Adrenal gland (tissue), 9 donors: ENCODE measurements at regions not wholly inside any gene's neighbourhood (a gene's known extent, or its start where the extent isn't known, plus 50 kb on each side); places are given as distances from the start of the nearest gene placed in this dataset.
"Not testable (repeated sequence)": the region's sequence is repeated elsewhere in the genome, so short reads cannot be mapped to it uniquely, and the experiment has no call there.

Source experiments
- DNase-seq, 7 donors: peaks; one replicate each; pipeline ENCODE4 v3.0.0-alpha.2; 2019 to 2020
- H3K27ac ChIP-seq, 5 donors: fragments of 200-600 bp; sonication (generic) in 4 of 5; 1 replicate in 3 of 5; 2 replicates in 2 of 5; pipeline versions ENCODE4 v1.5.1 to v1.8.0; 2016 to 2020; ENCODE audit warnings: mild to moderate bottlenecking in 1 of 5
- H3K27me3 ChIP-seq: fragments of 200-600 bp; 2 replicates; pipeline ENCODE4 v1.8.0; 2021
- H3K36me3 ChIP-seq, 2 donors: fragments of 200-600 bp; replicated peaks in 1 of 2; 1 replicate in 1 of 2; 2 replicates in 1 of 2; pipeline versions ENCODE4 v1.5.1 to v1.8.0; 2018 to 2022
- H3K4me1 ChIP-seq, 2 donors: fragments of 200-600 bp; replicated peaks in 1 of 2; 1 replicate in 1 of 2; 2 replicates in 1 of 2; pipeline versions ENCODE4 v1.5.1 to v1.8.0; 2018 to 2021
- H3K4me3 ChIP-seq, 4 donors: fragments of 200-600 bp; sonication (generic) in 3 of 4; one replicate each; pipeline ENCODE4 v1.5.1; 2016 to 2018
- H3K9me3 ChIP-seq, 3 donors: fragments of 200-600 bp; sonication (generic) in 1 of 3; replicated peaks in 1 of 3; 1 replicate in 2 of 3; 2 replicates in 1 of 3; pipeline versions ENCODE4 v1.5.1 to v1.8.0; 2016 to 2021
- CTCF ChIP-seq, 6 experiments: fragments of 450-650 bp in 4 of 6; fragments of 200-600 bp in 2 of 6; sonication (generic) in 1 of 6; IDR thresholded peaks; 1 replicate in 5 of 6; 2 replicates in 1 of 6; pipeline versions ENCODE4 v1.5.1 to v1.8.0; 2016 to 2021; ENCODE audit warnings: antibody characterized with exemption in 6 of 6, mild to moderate bottlenecking in 2 of 6, moderate library complexity in 1 of 6
- POLR2A ChIP-seq, 2 donors: fragments of 450-650 bp; IDR thresholded peaks; one replicate each; pipeline ENCODE4 v1.6.1; 2017; ENCODE audit warnings: antibody characterized with exemption in 2 of 2, mild to moderate bottlenecking in 2 of 2, moderate library complexity in 1 of 2
- WGBS, 4 donors: extraction: QIAGEN DNeasy Blood & Tissue Kit in 2 of 4; methylation state at CpG; one replicate each; pipeline versions ENCODE4 v1.1.5 to v1.1.7; 2013 to 2017; 5-methylcytosine and 5-hydroxymethylcytosine counted together
- intact Hi-C, 2 donors: fragments of 100-400 bp; cut with DNase I; formaldehyde crosslinking; loops; one replicate each; pipeline versions ENCODE4 v1.14.1 to v1.15.0; 2022 to 2023
- donor health status: healthy with polysubstance abuse.
- donor health status: Bipolar disorder and iron deficiency.
- donor health status: DM: yes; HTN: yes; CAD: no.
- donor health status: DM: no; HTN: no; CAD: no.
- donor health status: DM: no; HTN: no; CAD: no.

GRCh38 chrX:130561930-130562329 is 160.1 kb downstream of the RBMX2 start:
- Histone ChIP-seq H3K27me3 (peaks cover 11% of the 10 kb centered on the region), H3K4me1 (no peaks in the 10 kb centered on the region), H3K36me3 (no peaks in the 10 kb centered on the region), H3K9me3 (no peaks in the 10 kb centered on the region), H3K4me3 (no peak overlapping the region), H3K27ac (no peak overlapping the region)
- TF ChIP-seq CTCF (IDR thresholded peaks at IDR 0.05) (no peak), POLR2A (IDR thresholded peaks at IDR 0.05) (no peak)
- 63 to 89% (median 76%) methylated on average over 1 of the region's 1 CpG for WGBS, 4 donors
- DNase-seq: no peak
- intact Hi-C loops: no loop called here

GRCh38 chrX:130563476-130563875 is 161.7 kb downstream of the RBMX2 start:
- Histone ChIP-seq H3K36me3 (no peaks in the 10 kb centered on the region), H3K4me3 (no peak overlapping the region), H3K4me1 (no peaks in the 10 kb centered on the region), H3K9me3 (no peaks in the 10 kb centered on the region), H3K27me3 (peaks cover 11% of the 10 kb centered on the region), H3K27ac (no peak overlapping the region)
- no peak for DNase-seq
- WGBS, 4 donors: 76 to 91% (median 86%) methylated on average over 2 of the region's 2 CpGs
- TF ChIP-seq POLR2A (IDR thresholded peaks at IDR 0.05) (no peak), CTCF (IDR thresholded peaks at IDR 0.05) (no peak)
- intact Hi-C loops: no loop called here

- intact Hi-C loops: no loop called here
- WGBS, 4 donors: 73 to 88% (median 75%) methylated on average over 3 to 4 of the region's 4 CpGs
- TF ChIP-seq CTCF (IDR thresholded peaks at IDR 0.05): no peak
- no peak for TF ChIP-seq POLR2A (IDR thresholded peaks at IDR 0.05)
- DNase-seq: no peak
- H3K27ac ChIP-seq: no peak overlapping the region
- H3K4me3 ChIP-seq: no peak overlapping the region
- H3K36me3 ChIP-seq: no peaks in the 10 kb centered on the region
- no peaks in the 10 kb centered on the region for H3K9me3 ChIP-seq
- no peaks in the 10 kb centered on the region for H3K4me1 ChIP-seq
- peaks cover 5% of the 10 kb centered on the region for H3K27me3 ChIP-seq
Measured at GRCh38 chrX:130566028-130566683, 164.4 kb downstream of the RBMX2 start.

GRCh38 chrX:130573030-130573429 is 171.2 kb downstream of the RBMX2 start:
- H3K4me1 ChIP-seq, H3K9me3 ChIP-seq, H3K27me3 ChIP-seq, H3K27ac ChIP-seq, DNase-seq, H3K4me3 ChIP-seq, H3K36me3 ChIP-seq, intact Hi-C loops: not testable (repeated sequence)
- WGBS, 4 donors: 78 to 88% (median 88%) methylated on average over 6 to 9 of the region's 15 CpGs; no CpG with 5 or more reads in 1 of the 4 donors
